ENCODE measurements at regions not wholly inside any gene's neighbourhood (a gene's known extent, or its start where the extent isn't known, plus 50 kb on each side); places are given as distances from the start of the nearest gene placed in this dataset.

- no peak for TF ChIP-seq CTCF (IDR thresholded peaks at IDR 0.05)
- TF ChIP-seq POLR2AphosphoS5 (IDR thresholded peaks at IDR 0.05): no peak
- no peak for TF ChIP-seq POLR2A (IDR thresholded peaks at IDR 0.05)
These were observed 394.0 kb upstream of the CCDC196 start for GRCh38 chr14:66092206-66092605.

GRCh38 chr14:66092748-66093147 is 393.4 kb upstream of the CCDC196 start:
- H3K4me3 ChIP-seq: no peak overlapping the region
- H3K9me3 ChIP-seq: no peaks in the 10 kb centered on the region
- H3K27ac ChIP-seq: no peak overlapping the region
- no peak for TF ChIP-seq POLR2A (IDR thresholded peaks at IDR 0.05)
- TF ChIP-seq CTCF (IDR thresholded peaks at IDR 0.05): no peak
- TF ChIP-seq POLR2AphosphoS5 (IDR thresholded peaks at IDR 0.05): no peak
- no peaks in the 10 kb centered on the region for H3K27me3 ChIP-seq (replicated peaks; ENCODE audit: insufficient read depth)
- no peak for DNase-seq (ENCODE audit: low spot score)
- intact Hi-C loops (cut with DNase I): no loop called here
- no peaks in the 10 kb centered on the region for H3K4me1 ChIP-seq (replicated peaks)
- H3K36me3 ChIP-seq: no peaks in the 10 kb centered on the region
- 93% methylated on average over 12 of the region's 12 CpGs for WGBS

More at GRCh38 chr14:66092206-66092605, 394.0 kb upstream of the CCDC196 start:
- Histone ChIP-seq H3K4me1 (replicated peaks) (no peaks in the 10 kb centered on the region), H3K36me3 (no peaks in the 10 kb centered on the region), H3K9me3 (no peaks in the 10 kb centered on the region), H3K4me3 (no peak overlapping the region), H3K27ac (no peak overlapping the region), H3K27me3 (replicated peaks; ENCODE audit: insufficient read depth) (no peaks in the 10 kb centered on the region)
- WGBS: 89% methylated on average over 1 of the region's 1 CpG
- no peak for DNase-seq (ENCODE audit: low spot score)
- intact Hi-C loops (cut with DNase I): no loop called here

- Histone ChIP-seq H3K27me3 (replicated peaks; ENCODE audit: insufficient read depth) (no peaks in the 10 kb centered on the region), H3K27ac (no peak overlapping the region), H3K4me1 (replicated peaks) (no peaks in the 10 kb centered on the region), H3K9me3 (no peaks in the 10 kb centered on the region), H3K36me3 (no peaks in the 10 kb centered on the region), H3K4me3 (no peak overlapping the region)
- no peak for TF ChIP-seq POLR2A (IDR thresholded peaks at IDR 0.05)
- no peak for TF ChIP-seq POLR2AphosphoS5 (IDR thresholded peaks at IDR 0.05)
- TF ChIP-seq CTCF (IDR thresholded peaks at IDR 0.05): no peak
- 94% methylated on average over 38 of the region's 38 CpGs for WGBS
- intact Hi-C loops (cut with DNase I): no loop called here
- no peak for DNase-seq (ENCODE audit: low spot score)
These were observed 392.0 kb upstream of the CCDC196 start for GRCh38 chr14:66094001-66094727.

- Histone ChIP-seq H3K36me3 (no peaks in the 10 kb centered on the region), H3K27me3 (replicated peaks; ENCODE audit: insufficient read depth) (no peaks in the 10 kb centered on the region), H3K4me3 (no peak overlapping the region), H3K4me1 (replicated peaks) (no peaks in the 10 kb centered on the region), H3K27ac (no peak overlapping the region), H3K9me3 (no peaks in the 10 kb centered on the region)
- intact Hi-C loops (cut with DNase I): no loop called here
- 32% methylated on average over 4 of the region's 4 CpGs for WGBS
- TF ChIP-seq POLR2A (IDR thresholded peaks at IDR 0.05) (no peak), POLR2AphosphoS5 (IDR thresholded peaks at IDR 0.05) (no peak), CTCF (IDR thresholded peaks at IDR 0.05) (no peak)
- DNase-seq (ENCODE audit: low spot score): no peak
These were observed 386.7 kb upstream of the CCDC196 start for GRCh38 chr14:66099451-66099850.

GRCh38 chr14:66099931-66100330 is 386.2 kb upstream of the CCDC196 start:
- 74% methylated on average over 1 of the region's 1 CpG for WGBS
- H3K4me3 ChIP-seq: no peak overlapping the region
- no peaks in the 10 kb centered on the region for H3K9me3 ChIP-seq
- DNase-seq (ENCODE audit: low spot score): no peak
- intact Hi-C loops (cut with DNase I): no loop called here
- no peak overlapping the region for H3K27ac ChIP-seq
- H3K4me1 ChIP-seq (replicated peaks): no peaks in the 10 kb centered on the region
- no peaks in the 10 kb centered on the region for H3K36me3 ChIP-seq
- no peaks in the 10 kb centered on the region for H3K27me3 ChIP-seq (replicated peaks; ENCODE audit: insufficient read depth)
- TF ChIP-seq POLR2A (IDR thresholded peaks at IDR 0.05) (no peak), POLR2AphosphoS5 (IDR thresholded peaks at IDR 0.05) (no peak)
